GM21737 (cell line): ENCODE measurements at regions not wholly inside any gene's neighbourhood (a gene's known extent, or its start where the extent isn't known, plus 50 kb on each side); places are given as distances from the start of the nearest gene placed in this dataset.
"Not testable (repeated sequence)": the region's sequence is repeated elsewhere in the genome, so short reads cannot be mapped to it uniquely, and the experiment has no call there.

ENCODE experiments used
- ATAC-seq: cut with Tn5 transposase; IDR thresholded peaks from one replicate; pipeline ENCODE4 v1.9.1; 2021; ENCODE audit warnings: mild to moderate bottlenecking, moderate library complexity; ENCODE audit not compliant: unreplicated experiment

GRCh38 chr13:99074693-99075092 lies 96.8 kb upstream of the DOCK9 start:
- no peak for ATAC-seq

GRCh38 chr13:99075268-99076191 lies 97.7 kb upstream of the DOCK9 start:
- ATAC-seq, result peak; percentile 90

- ATAC-seq, result no peak
Observed at GRCh38 chr13:99078017-99078771, 100.3 kb upstream of the DOCK9 start.

GRCh38 chr13:99080131-99080530 lies 102.3 kb upstream of the DOCK9 start:
- no peak for ATAC-seq

- ATAC-seq, result no peak
Observed at GRCh38 chr13:99083981-99084380, 106.1 kb upstream of the DOCK9 start.

- ATAC-seq, result no peak
Observed at GRCh38 chr13:99085139-99085807, 107.4 kb upstream of the DOCK9 start.

GRCh38 chr13:99085808-99086266 lies 108.0 kb upstream of the DOCK9 start:
- no peak for ATAC-seq

GRCh38 chr13:99086267-99087097 lies 108.6 kb upstream of the DOCK9 start:
- peak; percentile 43 for ATAC-seq

- peak; percentile 82 for ATAC-seq
Observed at GRCh38 chr13:99087098-99087953, 109.5 kb upstream of the DOCK9 start.

GRCh38 chr13:99087954-99088491 lies 110.2 kb upstream of the DOCK9 start:
- peak; percentile 24 for ATAC-seq

GRCh38 chr13:99093997-99094396 lies 106.7 kb upstream of the UBAC2 start:
- ATAC-seq, result no peak

GRCh38 chr13:99101831-99102230 lies 98.8 kb upstream of the UBAC2 start:
- not testable (repeated sequence) for ATAC-seq

GRCh38 chr13:99103536-99103935 lies 97.1 kb upstream of the UBAC2 start:
- ATAC-seq, result no peak

GRCh38 chr13:99104396-99104795 lies 96.3 kb upstream of the UBAC2 start:
- no peak for ATAC-seq

GRCh38 chr13:99105160-99105559 lies 95.5 kb upstream of the UBAC2 start:
- ATAC-seq, result no peak

- ATAC-seq, result no peak
Observed at GRCh38 chr13:99113351-99113750, 87.3 kb upstream of the UBAC2 start.

- no peak for ATAC-seq
Observed at GRCh38 chr13:99118179-99118578, 82.5 kb upstream of the UBAC2 start.

GRCh38 chr13:99119656-99120055 lies 81.0 kb upstream of the UBAC2 start:
- no peak for ATAC-seq

GRCh38 chr13:99120751-99121150 lies 79.9 kb upstream of the UBAC2 start:
- ATAC-seq, result no peak
